Breast epithelium (tissue), 3 donors: ENCODE measurements at regions not wholly inside any gene's neighbourhood (a gene's known extent, or its start where the extent isn't known, plus 50 kb on each side); places are given as distances from the start of the nearest gene placed in this dataset.

Experiments used
- POLR2A ChIP-seq: fragments of 450-650 bp; IDR thresholded peaks from one replicate; pipeline ENCODE4 v1.6.1; 2016; ENCODE audit warnings: antibody characterized with exemption, mild to moderate bottlenecking, moderate library complexity
- POLR2AphosphoS5 ChIP-seq, 3 donors: sonication (generic); formaldehyde crosslinking; IDR thresholded peaks; one replicate each; pipeline ENCODE4 v1.6.1; 2017; ENCODE audit warnings: antibody characterized with exemption in 3 of 3

GRCh38 chr15:47299846-47300434 lies 417.4 kb upstream of the SEMA6D start:
- peak in 1 of 3 donors; percentile 37 for TF ChIP-seq POLR2AphosphoS5 (IDR thresholded peaks at IDR 0.05)
- no peak for TF ChIP-seq POLR2A
